Astrocyte (in vitro differentiated cells and primary cell): ENCODE measurements at regions not wholly inside any gene's neighbourhood (a gene's known extent, or its start where the extent isn't known, plus 50 kb on each side); places are given as distances from the start of the nearest gene placed in this dataset.

Experiments
- CTCF ChIP-seq: IDR thresholded peaks from 2 replicates; pipeline ENCODE4 v1.5.1; 2011; ENCODE audit warnings: low read depth, mild to moderate bottlenecking, inconsistent platforms, low read length, moderate library complexity; ENCODE audit not compliant: insufficient read depth
- EZH2 ChIP-seq: IDR thresholded peaks from 2 replicates; pipeline ENCODE4 v1.6.1; 2012; ENCODE audit warnings: mild to moderate bottlenecking, low read length, inconsistent platforms; ENCODE audit not compliant: insufficient read depth

GRCh38 chr4:89537281-89537680, 229.7 kb upstream of the GPRIN3 start:
- no peak for TF ChIP-seq CTCF
- TF ChIP-seq EZH2: no peak
